ENCODE measurements at regions not wholly inside any gene's neighbourhood (a gene's known extent, or its start where the extent isn't known, plus 50 kb on each side); places are given as distances from the start of the nearest gene placed in this dataset.
"Not testable (repeated sequence)": the region's sequence is repeated elsewhere in the genome, so short reads cannot be mapped to it uniquely, and the experiment has no call there.

GRCh38 chr19:23597661-23598060, 89.4 kb downstream of the ZNF675 start:
- H3K27me3 ChIP-seq (ENCODE audit: control insufficient read depth in 1 of 2, insufficient read depth in 2 of 2, low read length in 2 of 2), result no peaks in the 10 kb centered on the region
- no peaks in the 10 kb centered on the region for H3K4me1 ChIP-seq (ENCODE audit: control insufficient read depth, insufficient read depth, low read length)
- H3K4me3 ChIP-seq (ENCODE audit: low read length in 2 of 2), result no peak overlapping the region
- no peaks in the 10 kb centered on the region for H3K36me3 ChIP-seq (ENCODE audit: control insufficient read depth in 2 of 2, insufficient read depth in 2 of 2, low read length in 2 of 2)
- no peak overlapping the region for H3K9ac ChIP-seq (ENCODE audit: low read length in 2 of 2)
- H3K9me3 ChIP-seq (ENCODE audit: control insufficient read depth in 2 of 2, low read length in 2 of 2), result no peaks in the 10 kb centered on the region
- H3K27ac ChIP-seq (ENCODE audit: low read length), result no peak overlapping the region

DNA sequence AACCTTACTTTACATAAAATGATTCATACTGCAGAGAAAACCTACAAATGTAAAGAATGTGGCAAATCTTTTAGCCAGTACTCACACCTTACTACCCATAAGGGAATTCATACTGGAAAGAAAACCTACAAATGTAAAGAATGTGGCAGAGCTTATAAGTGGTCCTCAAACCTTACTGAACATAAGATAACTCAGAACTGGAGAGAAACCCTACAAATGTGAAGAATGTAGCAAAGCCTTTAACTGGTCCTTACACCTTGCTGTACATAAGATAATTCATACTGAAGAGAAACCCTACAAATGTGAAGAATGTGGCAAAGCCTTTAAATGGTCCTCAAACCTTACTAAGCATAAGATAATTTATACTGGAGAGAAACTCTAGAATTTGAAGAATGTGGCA, 90.1 kb downstream of the ZNF675 start:
- Histone ChIP-seq H3K27ac (ENCODE audit: low read length) (no peak overlapping the region), H3K4me1 (ENCODE audit: control insufficient read depth, insufficient read depth, low read length) (no peaks in the 10 kb centered on the region), H3K9me3 (ENCODE audit: control insufficient read depth in 2 of 2, low read length in 2 of 2) (no peaks in the 10 kb centered on the region)

GRCh38 chr19:23594311-23594710, 92.7 kb downstream of the ZNF675 start:
- not testable (repeated sequence) for H3K9me3 ChIP-seq (ENCODE audit: control insufficient read depth in 2 of 2, low read length in 2 of 2); H3K4me3 ChIP-seq (ENCODE audit: low read length in 2 of 2); H3K27ac ChIP-seq (ENCODE audit: low read length); H3K27me3 ChIP-seq (ENCODE audit: control insufficient read depth in 1 of 2, insufficient read depth in 2 of 2, low read length in 2 of 2); H3K9ac ChIP-seq (ENCODE audit: low read length in 2 of 2); H3K36me3 ChIP-seq (ENCODE audit: control insufficient read depth in 2 of 2, insufficient read depth in 2 of 2, low read length in 2 of 2); H3K4me1 ChIP-seq (ENCODE audit: control insufficient read depth, insufficient read depth, low read length)

More for the DNA sequence above, 90.1 kb downstream of the ZNF675 start:
- no peak overlapping the region for H3K4me3 ChIP-seq (ENCODE audit: low read length in 2 of 2)
- no peaks in the 10 kb centered on the region for H3K36me3 ChIP-seq (ENCODE audit: control insufficient read depth in 2 of 2, insufficient read depth in 2 of 2, low read length in 2 of 2)
- H3K9ac ChIP-seq (ENCODE audit: low read length in 2 of 2), result no peak overlapping the region
- H3K27me3 ChIP-seq (ENCODE audit: control insufficient read depth in 1 of 2, insufficient read depth in 2 of 2, low read length in 2 of 2), result no peaks in the 10 kb centered on the region

DNA sequence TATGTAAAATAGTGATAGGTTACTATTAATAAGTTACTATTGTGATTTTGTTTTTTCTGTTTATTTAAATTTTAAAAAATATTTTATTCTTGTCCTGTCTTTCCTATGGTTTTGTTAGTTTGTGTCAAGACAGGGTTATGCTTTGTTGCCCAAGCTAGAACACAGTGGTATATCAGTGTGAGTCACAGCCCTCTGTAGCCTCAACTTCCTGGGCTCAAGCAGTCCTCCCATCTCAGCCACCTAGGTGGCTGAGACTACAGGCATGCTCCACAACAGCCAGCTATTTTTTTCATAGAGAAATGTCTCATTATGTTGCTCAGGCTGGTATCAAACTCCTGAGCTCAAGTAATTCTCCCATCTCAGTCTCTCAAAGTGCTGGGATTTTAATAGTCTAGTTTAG, 99.5 kb downstream of the ZNF675 start:
- Histone ChIP-seq H3K9me3 (ENCODE audit: control insufficient read depth in 2 of 2, low read length in 2 of 2) (peaks cover 3 to 8% of the 10 kb centered on the region in 2 donors), H3K9ac (ENCODE audit: low read length in 2 of 2) (no peak overlapping the region), H3K36me3 (ENCODE audit: control insufficient read depth in 2 of 2, insufficient read depth in 2 of 2, low read length in 2 of 2) (no peaks in the 10 kb centered on the region), H3K27me3 (ENCODE audit: control insufficient read depth in 1 of 2, insufficient read depth in 2 of 2, low read length in 2 of 2) (no peaks in the 10 kb centered on the region), H3K27ac (ENCODE audit: low read length) (no peak overlapping the region), H3K4me3 (ENCODE audit: low read length in 2 of 2) (no peak overlapping the region), H3K4me1 (ENCODE audit: control insufficient read depth, insufficient read depth, low read length) (no peaks in the 10 kb centered on the region)

DNA sequence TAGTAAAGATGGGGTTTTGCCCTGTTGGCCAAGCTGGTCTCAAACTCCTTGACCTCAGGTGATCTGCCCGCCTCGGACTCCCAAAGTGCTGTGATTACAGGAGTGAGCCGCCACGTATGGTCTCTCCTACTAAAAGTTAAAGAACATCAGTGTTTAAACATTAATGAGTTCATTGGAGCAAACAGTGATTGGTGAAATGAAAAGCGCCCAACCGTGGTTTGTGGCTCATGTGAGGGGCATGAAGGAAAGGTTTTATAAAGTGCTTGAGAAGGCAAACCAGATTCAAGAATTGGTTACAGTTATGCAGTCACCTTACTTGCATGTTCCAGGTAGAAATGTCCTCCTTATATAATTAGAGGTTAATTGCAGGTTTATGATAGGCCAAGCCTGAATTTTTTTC, 109.5 kb downstream of the ZNF675 start:
- Histone ChIP-seq H3K9me3 (ENCODE audit: control insufficient read depth in 2 of 2, low read length in 2 of 2) (peaks cover 6% of the 10 kb centered on the region in 2 donors), H3K9ac (ENCODE audit: low read length in 2 of 2) (no peak overlapping the region), H3K27ac (ENCODE audit: low read length) (no peak overlapping the region), H3K4me3 (ENCODE audit: low read length in 2 of 2) (no peak overlapping the region), H3K4me1 (ENCODE audit: control insufficient read depth, insufficient read depth, low read length) (no peaks in the 10 kb centered on the region), H3K27me3 (ENCODE audit: control insufficient read depth in 1 of 2, insufficient read depth in 2 of 2, low read length in 2 of 2) (no peaks in the 10 kb centered on the region), H3K36me3 (ENCODE audit: control insufficient read depth in 2 of 2, insufficient read depth in 2 of 2, low read length in 2 of 2) (no peaks in the 10 kb centered on the region)

- H3K27me3 ChIP-seq (ENCODE audit: control insufficient read depth in 1 of 2, insufficient read depth in 2 of 2, low read length in 2 of 2), result no peaks in the 10 kb centered on the region
Measured at GRCh38 chr19:23571175-23571574, 115.8 kb downstream of the ZNF675 start.

DNA sequence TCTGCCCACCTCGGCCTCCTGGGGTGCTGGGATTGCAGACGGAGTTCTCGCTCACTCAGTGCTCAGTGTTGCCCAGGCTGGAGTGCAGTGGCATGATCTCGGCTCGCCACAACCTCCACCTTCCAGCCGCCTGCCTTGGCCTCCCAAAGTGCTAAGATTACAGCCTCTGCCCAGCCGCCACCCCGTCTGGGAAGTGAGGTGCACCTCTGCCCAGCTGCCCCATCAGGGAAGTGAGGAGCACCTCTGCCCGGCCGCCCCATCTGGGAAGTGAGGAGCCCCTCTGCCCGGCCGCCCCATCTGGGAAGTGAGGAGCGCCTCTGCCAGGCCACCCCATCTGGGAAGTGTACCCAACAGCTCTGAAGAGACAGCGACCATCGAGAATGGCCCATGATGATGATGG, 118.9 kb downstream of the ZNF675 start:
- H3K9ac ChIP-seq (ENCODE audit: low read length in 2 of 2); H3K27ac ChIP-seq (ENCODE audit: low read length); H3K36me3 ChIP-seq (ENCODE audit: control insufficient read depth in 2 of 2, insufficient read depth in 2 of 2, low read length in 2 of 2); H3K27me3 ChIP-seq (ENCODE audit: control insufficient read depth in 1 of 2, insufficient read depth in 2 of 2, low read length in 2 of 2); H3K4me1 ChIP-seq (ENCODE audit: control insufficient read depth, insufficient read depth, low read length); H3K4me3 ChIP-seq (ENCODE audit: low read length in 2 of 2): not testable (repeated sequence)
- peaks cover 5 to 15% of the 10 kb centered on the region in 2 donors for H3K9me3 ChIP-seq (ENCODE audit: control insufficient read depth in 2 of 2, low read length in 2 of 2)

More at GRCh38 chr19:23571175-23571574, 115.8 kb downstream of the ZNF675 start:
- Histone ChIP-seq H3K36me3 (ENCODE audit: control insufficient read depth in 2 of 2, insufficient read depth in 2 of 2, low read length in 2 of 2) (no peaks in the 10 kb centered on the region), H3K4me3 (ENCODE audit: low read length in 2 of 2) (no peak overlapping the region), H3K9me3 (ENCODE audit: control insufficient read depth in 2 of 2, low read length in 2 of 2) (peaks cover 7 to 15% of the 10 kb centered on the region in 2 donors), H3K4me1 (ENCODE audit: control insufficient read depth, insufficient read depth, low read length) (no peaks in the 10 kb centered on the region), H3K27ac (ENCODE audit: low read length) (no peak overlapping the region), H3K9ac (ENCODE audit: low read length in 2 of 2) (no peak overlapping the region)

- no peaks in the 10 kb centered on the region for H3K36me3 ChIP-seq (ENCODE audit: control insufficient read depth in 2 of 2, insufficient read depth in 2 of 2, low read length in 2 of 2)
- no peak overlapping the region for H3K27ac ChIP-seq (ENCODE audit: low read length)
- no peaks in the 10 kb centered on the region for H3K27me3 ChIP-seq (ENCODE audit: control insufficient read depth in 1 of 2, insufficient read depth in 2 of 2, low read length in 2 of 2)
- H3K4me3 ChIP-seq (ENCODE audit: low read length in 2 of 2), result no peak overlapping the region
- H3K9me3 ChIP-seq (ENCODE audit: control insufficient read depth in 2 of 2, low read length in 2 of 2), result peaks cover 0 to 4% of the 10 kb centered on the region in 2 donors
- H3K9ac ChIP-seq (ENCODE audit: low read length in 2 of 2), result no peak overlapping the region
- H3K4me1 ChIP-seq (ENCODE audit: control insufficient read depth, insufficient read depth, low read length), result no peaks in the 10 kb centered on the region
Measured at GRCh38 chr19:23565256-23565655, 121.8 kb downstream of the ZNF675 start.

DNA sequence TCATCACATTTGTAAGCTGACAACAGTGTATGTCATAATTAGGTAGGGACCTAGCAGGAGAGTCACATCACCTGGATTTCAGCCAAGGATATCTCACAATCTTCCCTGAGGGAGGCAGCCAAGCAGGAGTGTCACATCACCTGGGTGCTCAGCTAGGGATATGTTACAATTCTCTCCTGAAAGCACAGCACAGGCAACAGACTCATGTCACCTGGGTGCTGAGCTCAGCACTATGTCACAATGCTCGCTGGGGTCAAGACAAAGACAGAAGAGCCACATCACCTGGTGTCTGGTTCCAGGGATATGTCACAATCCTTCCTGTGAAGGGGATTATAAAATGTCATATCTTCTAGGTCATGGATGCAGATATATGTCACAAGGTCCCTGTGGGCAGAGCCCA, 123.7 kb downstream of the ZNF675 start:
- no peaks in the 10 kb centered on the region for H3K36me3 ChIP-seq (ENCODE audit: control insufficient read depth in 2 of 2, insufficient read depth in 2 of 2, low read length in 2 of 2)
- no peaks in the 10 kb centered on the region for H3K27me3 ChIP-seq (ENCODE audit: control insufficient read depth in 1 of 2, insufficient read depth in 2 of 2, low read length in 2 of 2)
- H3K9ac ChIP-seq (ENCODE audit: low read length in 2 of 2), result no peak overlapping the region
- no peak overlapping the region for H3K27ac ChIP-seq (ENCODE audit: low read length)
- no peaks in the 10 kb centered on the region for H3K4me1 ChIP-seq (ENCODE audit: control insufficient read depth, insufficient read depth, low read length)
- H3K4me3 ChIP-seq (ENCODE audit: low read length in 2 of 2), result no peak overlapping the region
- peaks cover 0 to 3% of the 10 kb centered on the region in 2 donors for H3K9me3 ChIP-seq (ENCODE audit: control insufficient read depth in 2 of 2, low read length in 2 of 2)

- Histone ChIP-seq H3K9ac (ENCODE audit: low read length in 2 of 2) (no peak overlapping the region), H3K4me1 (ENCODE audit: control insufficient read depth, insufficient read depth, low read length) (no peaks in the 10 kb centered on the region), H3K27ac (ENCODE audit: low read length) (no peak overlapping the region), H3K9me3 (ENCODE audit: control insufficient read depth in 2 of 2, low read length in 2 of 2) (peaks cover 0 to 3% of the 10 kb centered on the region in 2 donors), H3K36me3 (ENCODE audit: control insufficient read depth in 2 of 2, insufficient read depth in 2 of 2, low read length in 2 of 2) (no peaks in the 10 kb centered on the region), H3K27me3 (ENCODE audit: control insufficient read depth in 1 of 2, insufficient read depth in 2 of 2, low read length in 2 of 2) (no peaks in the 10 kb centered on the region), H3K4me3 (ENCODE audit: low read length in 2 of 2) (no peak overlapping the region)
Measured at GRCh38 chr19:23561341-23561740, 125.7 kb downstream of the ZNF675 start.

DNA sequence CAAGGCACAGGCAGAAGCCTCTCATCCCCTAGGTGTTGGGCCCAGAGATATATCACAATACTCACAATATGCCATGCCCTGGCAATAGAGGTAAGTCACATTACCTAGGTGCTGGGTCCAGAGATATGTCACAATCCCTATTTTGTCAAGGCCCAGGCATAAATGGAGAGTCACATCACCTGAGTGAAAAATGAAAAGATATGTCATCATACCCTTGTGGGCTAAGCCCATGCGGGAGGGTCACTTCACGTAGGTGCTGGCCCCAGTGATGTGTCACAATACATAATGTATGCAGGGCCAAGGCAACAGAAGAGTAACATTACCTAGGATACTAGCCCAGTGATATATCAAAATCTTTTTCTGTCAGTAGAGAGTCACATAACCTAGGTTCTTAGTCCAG, 127.0 kb downstream of the ZNF675 start:
- Histone ChIP-seq H3K4me1 (ENCODE audit: control insufficient read depth, insufficient read depth, low read length) (no peaks in the 10 kb centered on the region), H3K9ac (ENCODE audit: low read length in 2 of 2) (no peak overlapping the region), H3K27ac (ENCODE audit: low read length) (no peak overlapping the region), H3K36me3 (ENCODE audit: control insufficient read depth in 2 of 2, insufficient read depth in 2 of 2, low read length in 2 of 2) (no peaks in the 10 kb centered on the region), H3K9me3 (ENCODE audit: control insufficient read depth in 2 of 2, low read length in 2 of 2) (peaks cover 0 to 3% of the 10 kb centered on the region in 2 donors), H3K27me3 (ENCODE audit: control insufficient read depth in 1 of 2, insufficient read depth in 2 of 2, low read length in 2 of 2) (no peaks in the 10 kb centered on the region), H3K4me3 (ENCODE audit: low read length in 2 of 2) (no peak overlapping the region)

Data from stomach smooth muscle (tissue), 2 donors.